Activated CD8-positive, alpha-beta T cell treated with anti-CD3 and anti-CD28 coated beads, Interleukin-2, amount 10 ng/mL, durations not matched to agents 7 days and 5 days (primary cell): ENCODE measurements at regions not wholly inside any gene's neighbourhood (a gene's known extent, or its start where the extent isn't known, plus 50 kb on each side); places are given as distances from the start of the nearest gene placed in this dataset.
"Not testable (repeated sequence)": the region's sequence is repeated elsewhere in the genome, so short reads cannot be mapped to it uniquely, and the experiment has no call there.

Experiments
- ATAC-seq: fragments of 150-1000 bp; cut with Tn5 transposase; one replicate; pipeline ENCODE4 v1.10.0; 2021; ENCODE audit warnings: moderate library complexity
- CTCF ChIA-PET: fragments of 350-600 bp; sonication (Branson Sonifier 250); formaldehyde crosslinking; loops from one replicate; lab custom pipeline; 2021; ENCODE audit warnings: antibody characterized with exemption; lab: Charles Lee
- POLR2A ChIA-PET: fragments of 350-600 bp; sonication (Branson Sonifier 250); formaldehyde crosslinking; loops from one replicate; lab custom pipeline; 2021; ENCODE audit warnings: antibody characterized with exemption; lab: Charles Lee
- DNase-seq: peaks from one replicate; pipeline ENCODE4 v3.0.0-alpha.2; 2020
- H3K27ac Mint-ChIP-seq: one replicate; pipeline ENCODE4 v1.8.0; 2021; ENCODE audit warnings: mild to moderate bottlenecking, mixed read lengths
- H3K27me3 Mint-ChIP-seq: one replicate; pipeline ENCODE4 v1.8.0; 2021; ENCODE audit warnings: low read depth, mixed read lengths
- H3K36me3 Mint-ChIP-seq: one replicate; pipeline ENCODE4 v1.8.0; 2021; ENCODE audit warnings: low read depth, mixed read lengths
- H3K4me1 Mint-ChIP-seq: one replicate; pipeline ENCODE4 v1.8.0; 2021; ENCODE audit warnings: low read depth, mixed read lengths
- H3K4me3 Mint-ChIP-seq: one replicate; pipeline ENCODE4 v1.8.0; 2021; ENCODE audit warnings: mild to moderate bottlenecking, mixed read lengths
- H3K9me3 Mint-ChIP-seq: one replicate; pipeline ENCODE4 v1.8.0; 2022; ENCODE audit warnings: mixed read lengths; ENCODE audit not compliant: insufficient read depth

DNA sequence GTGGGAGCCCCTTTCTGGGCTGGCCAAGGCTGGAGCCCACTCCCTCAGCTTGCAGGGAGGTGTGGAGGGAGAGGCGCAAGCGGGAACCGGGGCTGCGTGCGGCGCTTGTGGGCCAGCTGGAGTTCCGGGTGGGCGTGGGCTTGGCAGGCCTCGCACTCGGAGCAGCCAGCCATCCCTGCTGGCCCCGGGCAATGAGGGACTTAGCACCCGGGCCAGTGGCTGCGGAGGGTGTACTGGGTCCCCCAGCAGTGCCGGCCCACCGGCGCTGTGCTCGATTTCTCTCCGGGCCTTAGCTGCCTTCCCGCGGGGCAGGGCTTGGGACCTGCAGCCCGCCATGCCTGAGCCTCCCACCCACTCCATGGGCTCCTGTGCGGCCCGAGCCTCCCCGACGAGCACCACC lies 207.7 kb downstream of the EBLN2 start:
- ATAC-seq, H3K4me3 Mint-ChIP-seq, POLR2A ChIA-PET, DNase-seq, H3K4me1 Mint-ChIP-seq, H3K27me3 Mint-ChIP-seq, H3K36me3 Mint-ChIP-seq, H3K27ac Mint-ChIP-seq, CTCF ChIA-PET, H3K9me3 Mint-ChIP-seq: not testable (repeated sequence)

DNA sequence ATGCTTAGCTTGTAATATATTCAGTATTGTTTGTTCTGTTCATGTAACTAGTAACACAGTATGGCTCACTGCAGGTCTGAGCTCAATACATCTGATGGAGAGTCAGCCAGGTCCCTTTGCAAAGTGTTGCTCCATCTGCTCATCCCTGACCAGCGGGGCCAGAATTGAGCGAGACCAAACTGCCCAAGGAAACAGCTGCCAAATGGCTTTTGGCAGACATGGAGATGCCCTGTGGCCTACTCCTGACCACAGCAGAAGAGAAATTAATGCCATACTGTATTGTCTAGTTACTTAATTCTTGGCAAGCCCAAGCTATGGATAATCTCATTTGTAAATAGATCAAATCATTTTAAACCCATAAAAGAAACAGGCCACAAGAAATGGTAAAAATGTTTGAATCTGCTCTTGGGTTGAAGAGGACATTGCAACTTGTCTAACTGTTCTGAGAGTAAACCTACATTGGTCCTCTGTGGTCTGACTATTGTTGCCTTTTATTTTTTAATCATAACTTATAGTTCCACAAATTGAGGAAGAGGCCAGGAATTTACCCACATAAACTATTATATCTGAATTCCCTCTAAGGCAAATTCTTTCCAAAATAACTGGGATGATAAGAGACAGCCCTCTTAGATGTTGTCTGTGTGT lies 209.5 kb downstream of the EBLN2 start:
- Mint-ChIP-seq H3K27ac (no peak overlapping the region), H3K4me1 (no peaks in the 10 kb centered on the region), H3K36me3 (no peaks in the 10 kb centered on the region), H3K4me3 (no peak overlapping the region), H3K27me3 (no peaks in the 10 kb centered on the region), H3K9me3 (no peaks in the 10 kb centered on the region)
- ATAC-seq (no peak), DNase-seq (no peak)
- POLR2A ChIA-PET, result no interaction called here
- CTCF ChIA-PET, result no interaction called here

DNA sequence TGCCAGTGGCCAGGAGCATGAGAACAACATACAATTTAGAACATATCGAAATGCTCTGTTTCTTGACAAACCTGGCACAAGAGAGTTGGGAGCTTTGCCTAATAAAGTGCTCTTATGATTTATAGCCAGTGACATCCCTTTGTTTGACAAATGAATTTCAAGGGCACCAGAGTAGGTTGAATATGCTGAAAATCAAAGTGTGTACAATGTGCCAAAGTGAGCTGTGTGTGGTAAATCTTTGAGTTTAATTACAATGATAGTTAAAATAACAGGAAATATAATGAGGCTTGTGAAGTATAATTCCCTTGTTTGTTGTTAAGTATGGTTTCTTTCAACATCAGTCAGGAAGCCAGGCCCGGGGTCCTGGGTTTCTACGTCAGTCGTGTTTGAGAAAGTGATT lies 211.9 kb downstream of the EBLN2 start:
- POLR2A ChIA-PET, result no interaction called here
- no peak for ATAC-seq

DNA sequence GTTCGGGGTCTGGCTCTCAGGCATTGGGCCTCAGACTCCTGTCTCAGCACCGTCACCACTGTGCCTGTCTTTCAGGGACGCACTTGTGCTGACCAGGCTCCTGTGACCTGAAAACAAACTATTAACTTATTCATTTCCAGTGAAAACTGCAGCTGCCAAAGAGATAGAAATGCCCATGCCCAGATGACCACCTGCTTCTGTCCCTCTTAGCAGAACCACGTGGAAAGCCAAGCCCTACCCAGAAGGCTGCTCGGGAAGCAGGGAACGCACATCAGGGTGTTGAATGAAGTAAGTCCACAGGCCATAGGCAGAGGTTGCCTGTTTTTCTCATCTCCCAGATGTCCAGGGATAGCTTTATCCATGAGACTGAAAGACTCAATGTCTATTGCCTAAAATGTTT lies 219.3 kb downstream of the EBLN2 start:
- H3K36me3 Mint-ChIP-seq, result no peaks in the 10 kb centered on the region
- H3K4me3 Mint-ChIP-seq, result no peak overlapping the region
- ATAC-seq (no peak), DNase-seq (no peak)
- ChIA-PET POLR2A (no interaction called here), CTCF (no interaction called here)
- H3K27ac Mint-ChIP-seq, result no peak overlapping the region
- no peaks in the 10 kb centered on the region for H3K27me3 Mint-ChIP-seq
- H3K9me3 Mint-ChIP-seq, result no peaks in the 10 kb centered on the region
- no peaks in the 10 kb centered on the region for H3K4me1 Mint-ChIP-seq

More for the DNA sequence above, 211.9 kb downstream of the EBLN2 start:
- H3K36me3 Mint-ChIP-seq, result no peaks in the 10 kb centered on the region
- H3K9me3 Mint-ChIP-seq, result no peaks in the 10 kb centered on the region
- CTCF ChIA-PET, result no interaction called here
- no peak overlapping the region for H3K4me3 Mint-ChIP-seq
- no peak overlapping the region for H3K27ac Mint-ChIP-seq
- DNase-seq, result no peak
- no peaks in the 10 kb centered on the region for H3K27me3 Mint-ChIP-seq
- H3K4me1 Mint-ChIP-seq, result no peaks in the 10 kb centered on the region

DNA sequence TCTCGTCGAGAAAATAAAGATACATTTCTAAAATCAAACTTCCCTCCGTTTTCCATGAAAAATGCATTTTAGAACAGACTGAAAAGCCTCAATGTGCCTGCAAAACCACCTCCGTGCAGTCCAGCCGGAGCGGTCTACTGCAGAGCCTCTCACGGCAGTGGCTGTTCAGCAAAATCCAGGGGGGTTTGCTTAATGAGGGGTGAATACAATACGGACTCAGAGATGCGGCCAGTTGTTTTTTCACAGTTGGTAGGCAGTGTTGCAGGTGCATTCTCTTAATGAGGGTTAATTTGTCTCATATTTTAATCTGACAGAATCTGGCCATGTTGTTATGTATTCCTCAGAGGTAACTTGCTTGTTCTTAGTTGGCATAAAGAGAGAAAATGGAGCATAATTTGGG lies 223.0 kb downstream of the EBLN2 start:
- ChIA-PET CTCF (no interaction called here), POLR2A (no interaction called here)
- Mint-ChIP-seq H3K9me3 (no peaks in the 10 kb centered on the region), H3K4me1 (no peaks in the 10 kb centered on the region), H3K36me3 (no peaks in the 10 kb centered on the region), H3K4me3 (no peak overlapping the region), H3K27ac (no peak overlapping the region), H3K27me3 (no peaks in the 10 kb centered on the region)
- DNase-seq (no peak), ATAC-seq (no peak)

DNA sequence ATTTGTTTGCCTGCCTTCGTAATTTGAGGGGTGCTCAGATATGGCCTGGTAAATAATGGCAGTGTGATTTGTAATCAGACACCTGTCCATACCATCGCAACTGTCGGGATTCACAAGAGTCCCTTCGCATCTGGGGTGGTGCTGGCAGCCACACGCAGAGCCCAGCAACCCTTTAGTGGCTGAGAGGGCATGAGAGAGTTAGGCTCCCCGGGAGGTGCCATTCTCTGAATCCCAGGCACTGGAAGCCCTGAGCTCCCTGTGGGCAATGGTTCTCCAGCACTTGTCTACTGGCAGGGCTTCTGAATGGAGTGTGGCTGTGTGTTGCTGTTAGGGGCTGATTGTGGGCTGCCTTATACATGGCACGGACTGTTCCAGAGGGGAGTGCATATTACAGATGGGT lies 230.1 kb downstream of the EBLN2 start:
- no peaks in the 10 kb centered on the region for H3K4me1 Mint-ChIP-seq
- no peaks in the 10 kb centered on the region for H3K9me3 Mint-ChIP-seq
- POLR2A ChIA-PET, result no interaction called here
- H3K4me3 Mint-ChIP-seq, result no peak overlapping the region
- H3K36me3 Mint-ChIP-seq, result no peaks in the 10 kb centered on the region
- no peak for ATAC-seq
- CTCF ChIA-PET, result no interaction called here
- H3K27ac Mint-ChIP-seq, result no peak overlapping the region
- no peaks in the 10 kb centered on the region for H3K27me3 Mint-ChIP-seq
- no peak for DNase-seq

DNA sequence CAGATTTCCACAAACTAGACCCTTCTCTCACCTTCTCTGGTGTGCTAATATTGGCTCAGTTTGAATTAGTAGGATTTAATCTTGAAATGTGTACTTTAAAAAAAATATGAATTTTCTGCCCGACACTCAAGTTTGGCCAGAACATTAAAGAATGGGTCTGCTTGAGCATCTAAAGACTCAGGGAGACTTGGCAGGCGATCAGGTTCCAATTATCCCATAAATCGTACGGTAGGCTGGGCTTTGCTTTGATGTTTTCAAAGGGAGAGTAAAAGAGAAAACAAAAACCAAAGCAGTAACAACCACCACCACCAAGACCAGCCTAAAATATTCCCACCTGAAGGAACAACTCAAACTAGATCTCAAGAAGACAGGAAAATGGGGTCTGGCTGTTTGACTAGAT lies 230.8 kb downstream of the EBLN2 start:
- CTCF ChIA-PET, result no interaction called here
- no peak for ATAC-seq
- Mint-ChIP-seq H3K4me1 (no peaks in the 10 kb centered on the region), H3K9me3 (no peaks in the 10 kb centered on the region), H3K27ac (no peak overlapping the region), H3K36me3 (no peaks in the 10 kb centered on the region), H3K27me3 (no peaks in the 10 kb centered on the region), H3K4me3 (no peak overlapping the region)
- POLR2A ChIA-PET, result no interaction called here
- no peak for DNase-seq

DNA sequence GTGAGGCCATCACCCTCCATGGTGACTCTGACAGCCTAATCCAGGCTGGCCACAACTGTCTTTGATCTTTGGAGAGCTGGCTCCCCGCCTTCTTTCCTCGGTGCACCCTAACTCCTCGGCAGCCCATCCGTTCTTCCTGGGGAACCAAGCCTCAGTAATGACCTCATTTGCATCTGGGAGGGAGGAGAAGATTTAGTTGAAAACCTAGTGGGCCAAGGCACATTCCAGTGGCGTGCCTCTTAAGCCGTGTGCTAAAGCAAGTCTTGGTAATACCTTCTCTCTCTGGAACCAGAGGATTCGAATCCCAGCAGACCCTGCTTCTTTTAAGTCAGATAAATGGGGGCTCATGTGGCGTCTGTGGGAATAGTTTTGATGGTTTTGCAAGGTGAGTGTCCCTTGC lies 233.1 kb downstream of the EBLN2 start:
- Mint-ChIP-seq H3K9me3 (no peaks in the 10 kb centered on the region), H3K27me3 (no peaks in the 10 kb centered on the region), H3K4me3 (no peak overlapping the region), H3K4me1 (no peaks in the 10 kb centered on the region), H3K36me3 (no peaks in the 10 kb centered on the region), H3K27ac (no peak overlapping the region)
- CTCF ChIA-PET, result no interaction called here
- ATAC-seq (no peak), DNase-seq (no peak)
- POLR2A ChIA-PET, result no interaction called here

DNA sequence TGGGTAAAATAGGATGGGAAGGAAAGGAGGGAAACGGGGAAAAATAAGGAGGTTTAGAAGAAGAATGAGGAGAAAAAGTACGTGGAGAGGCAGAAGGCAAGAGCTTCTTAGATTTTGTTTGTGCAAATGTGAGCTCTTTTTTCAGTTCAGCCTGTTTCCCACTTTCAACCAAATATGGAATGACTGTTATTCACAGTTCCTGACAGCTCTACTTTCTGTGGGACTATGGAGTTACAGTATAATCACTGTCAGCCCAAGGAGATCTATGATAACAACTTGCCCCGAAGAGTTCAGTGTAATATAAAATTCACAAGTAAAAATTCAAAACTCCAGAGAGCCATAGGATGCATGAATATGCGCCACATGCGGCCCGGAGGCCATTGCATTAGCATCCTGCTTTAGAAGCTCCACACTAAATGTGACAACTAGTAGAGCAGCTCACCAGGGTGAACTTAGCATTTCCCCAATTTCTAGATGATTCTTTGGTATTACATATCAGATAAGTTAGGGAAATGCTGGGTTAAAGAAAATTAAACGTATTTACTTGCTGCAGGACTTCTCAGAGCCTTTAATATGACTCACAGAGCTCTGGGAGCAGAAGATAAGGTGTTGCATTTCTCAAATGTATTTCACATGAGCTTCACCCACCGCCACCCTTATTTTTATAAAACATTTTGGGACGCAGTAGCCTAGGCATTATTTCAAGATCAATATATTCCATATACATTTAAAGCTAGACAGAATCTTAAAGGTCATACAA lies 234.6 kb downstream of the EBLN2 start:
- Mint-ChIP-seq H3K27me3 (no peaks in the 10 kb centered on the region), H3K36me3 (no peaks in the 10 kb centered on the region), H3K27ac (no peak overlapping the region), H3K4me1 (no peaks in the 10 kb centered on the region), H3K4me3 (no peak overlapping the region), H3K9me3 (no peaks in the 10 kb centered on the region)
- CTCF ChIA-PET, result no interaction called here
- DNase-seq (no peak), ATAC-seq (no peak)
- POLR2A ChIA-PET, result no interaction called here

DNA sequence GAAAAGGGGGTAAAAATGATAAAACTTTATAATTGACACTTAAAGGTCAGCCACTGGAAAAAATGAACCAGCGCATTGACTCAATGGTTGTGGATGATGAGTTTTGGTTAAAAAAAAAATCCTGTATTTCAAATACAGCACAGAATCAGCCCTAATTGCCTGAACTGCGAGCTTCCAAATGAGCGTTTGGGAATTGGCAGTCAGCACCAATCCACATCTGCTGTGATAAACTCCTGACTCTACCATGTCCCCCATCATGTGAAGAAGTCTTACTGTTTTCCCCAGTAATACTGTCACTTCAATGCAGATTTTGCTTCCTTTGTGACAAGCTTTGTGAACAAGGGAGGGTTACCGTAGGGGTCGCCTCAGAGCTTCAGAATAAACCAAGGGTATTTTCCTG lies 235.4 kb downstream of the EBLN2 start:
- no peaks in the 10 kb centered on the region for H3K4me1 Mint-ChIP-seq

DNA sequence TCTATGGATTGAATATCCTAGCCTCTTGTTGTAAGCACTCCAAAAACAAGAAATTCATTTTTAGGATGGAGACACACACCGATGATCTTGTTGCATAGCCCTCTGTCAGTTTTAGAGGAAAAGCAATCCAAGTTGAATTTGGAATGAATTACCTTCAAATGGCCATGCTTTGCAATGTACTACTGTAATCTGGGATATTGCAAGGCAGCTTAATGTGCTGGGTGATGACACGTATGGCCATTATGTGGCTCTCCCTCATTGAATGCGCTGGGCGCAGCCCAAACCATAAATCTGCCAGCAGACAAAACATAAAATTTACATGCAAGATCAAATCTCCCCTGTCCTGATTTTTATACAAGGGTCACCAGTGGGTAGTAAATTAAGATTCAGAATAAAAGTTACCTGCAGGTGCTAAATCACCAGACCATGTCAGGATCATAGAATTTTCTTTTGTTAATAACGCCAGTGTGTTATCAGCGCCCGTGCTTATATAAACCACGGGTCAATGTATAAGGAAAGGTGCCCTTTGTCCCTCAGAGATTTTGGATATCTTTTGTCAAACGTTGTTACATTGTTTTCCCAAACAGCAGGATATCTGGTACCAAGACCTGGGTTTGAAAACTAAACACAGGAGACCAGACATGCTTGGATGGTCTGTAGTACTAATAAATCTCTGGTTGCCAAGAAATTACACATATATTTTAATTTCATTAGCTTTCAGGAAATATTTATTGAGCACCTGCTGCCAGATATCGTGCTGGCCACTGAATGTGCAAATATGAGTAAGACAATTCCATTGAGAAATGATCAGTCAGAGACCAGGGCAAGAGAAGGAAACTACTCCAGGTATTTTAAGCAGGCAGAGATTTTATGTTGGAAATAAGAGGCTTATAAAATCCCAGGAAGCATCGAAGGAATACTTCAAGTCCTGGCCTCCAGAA lies 237.1 kb downstream of the EBLN2 start:
- no peak overlapping the region for H3K4me3 Mint-ChIP-seq
- H3K27ac Mint-ChIP-seq, result no peak overlapping the region
- no peaks in the 10 kb centered on the region for H3K4me1 Mint-ChIP-seq
- POLR2A ChIA-PET, result no interaction called here
- H3K27me3 Mint-ChIP-seq, result no peaks in the 10 kb centered on the region
- ATAC-seq (no peak), DNase-seq (no peak)
- no peaks in the 10 kb centered on the region for H3K9me3 Mint-ChIP-seq
- H3K36me3 Mint-ChIP-seq, result no peaks in the 10 kb centered on the region
- CTCF ChIA-PET, result no interaction called here

More for the DNA sequence above, 235.4 kb downstream of the EBLN2 start:
- no peaks in the 10 kb centered on the region for H3K27me3 Mint-ChIP-seq
- H3K9me3 Mint-ChIP-seq, result no peaks in the 10 kb centered on the region
- ATAC-seq, result no peak
- DNase-seq, result no peak
- POLR2A ChIA-PET, result no interaction called here
- H3K36me3 Mint-ChIP-seq, result no peaks in the 10 kb centered on the region
- CTCF ChIA-PET, result no interaction called here
- no peak overlapping the region for H3K27ac Mint-ChIP-seq
- H3K4me3 Mint-ChIP-seq, result no peak overlapping the region

DNA sequence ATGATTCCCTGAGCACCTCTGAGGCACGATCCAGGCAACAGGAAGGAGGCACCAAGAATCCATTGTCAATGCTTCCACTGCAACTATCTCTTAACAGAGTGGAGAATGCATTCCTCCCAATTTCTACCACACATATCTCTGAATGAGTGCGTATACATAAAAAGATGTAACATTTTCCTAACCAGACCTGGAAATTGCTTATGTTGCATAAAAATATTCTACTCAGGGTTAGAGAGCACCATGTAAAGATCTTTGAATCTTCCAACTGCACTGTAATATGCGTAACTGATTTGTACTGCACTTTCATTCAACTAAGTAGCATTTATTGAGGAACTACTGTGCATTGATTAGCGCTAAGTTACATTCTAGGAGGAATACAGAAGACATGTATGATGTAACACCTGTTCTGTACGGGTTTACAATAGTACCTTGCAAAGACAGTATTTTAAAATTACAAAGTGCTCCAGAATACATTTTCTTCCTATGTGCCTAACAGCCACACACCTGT lies 237.8 kb downstream of the EBLN2 start:
- ATAC-seq (no peak), DNase-seq (no peak)
- Mint-ChIP-seq H3K4me3 (no peak overlapping the region), H3K27me3 (no peaks in the 10 kb centered on the region), H3K4me1 (no peaks in the 10 kb centered on the region), H3K9me3 (no peaks in the 10 kb centered on the region), H3K27ac (no peak overlapping the region), H3K36me3 (no peaks in the 10 kb centered on the region)
- POLR2A ChIA-PET, result no interaction called here
- CTCF ChIA-PET, result no interaction called here
